ENCODE measurements at regions not wholly inside any gene's neighbourhood (a gene's known extent, or its start where the extent isn't known, plus 50 kb on each side); places are given as distances from the start of the nearest gene placed in this dataset.

- TF ChIP-seq CTCF (IDR thresholded peaks at IDR 0.05) (no peak), EP300 (IDR thresholded peaks at IDR 0.05) (no peak)
These were observed 209.8 kb downstream of the CCER1 start for GRCh38 chr12:90745211-90745610.

Measured in gastroesophageal sphincter (tissue), 3 donors.